ENCODE measurements at regions not wholly inside any gene's neighbourhood (a gene's known extent, or its start where the extent isn't known, plus 50 kb on each side); places are given as distances from the start of the nearest gene placed in this dataset.

DNA sequence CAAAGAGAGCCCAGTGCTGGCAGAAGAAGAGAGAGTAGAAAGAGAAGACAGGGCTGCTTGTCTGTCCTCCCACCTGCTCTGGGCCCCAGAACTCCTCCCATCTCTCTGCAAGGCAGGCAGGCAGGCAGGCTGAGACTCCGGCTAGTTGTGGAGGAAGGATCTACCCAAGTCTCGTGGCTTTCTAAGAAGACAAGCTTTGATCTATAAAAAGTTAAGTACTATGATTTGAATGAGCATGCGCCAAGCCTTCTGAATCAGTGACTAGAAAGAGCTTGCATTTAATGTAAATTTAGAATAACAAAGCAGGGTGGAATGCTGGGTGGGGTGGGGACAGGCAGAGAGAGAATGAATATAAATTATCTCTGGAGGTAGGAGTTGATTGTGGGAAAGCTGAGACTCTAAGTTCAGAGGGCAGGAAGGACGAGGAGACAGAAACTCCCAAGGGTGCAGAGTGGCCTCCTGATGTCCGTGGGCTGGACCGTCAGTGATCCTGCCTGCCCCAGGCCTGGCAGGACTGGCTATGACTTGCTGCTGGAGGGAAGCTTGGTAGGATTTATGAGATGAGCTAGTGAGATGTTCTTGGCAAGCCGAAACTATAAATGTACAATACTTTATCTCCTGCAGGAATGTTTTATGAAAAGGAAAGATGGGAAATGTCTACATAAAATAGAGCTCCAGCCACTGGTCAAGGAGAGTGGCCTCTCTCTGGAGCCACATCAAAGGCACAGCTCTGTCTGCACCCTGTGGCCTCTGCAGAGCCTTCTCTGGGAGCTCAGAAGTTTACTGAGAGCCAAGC, 447.5 kb downstream of the TNS1 start:
- no peaks in the 10 kb centered on the region for H3K27me3 ChIP-seq (ENCODE audit: insufficient read depth, low read depth)
- no peaks in the 10 kb centered on the region for H4K20me1 ChIP-seq (ENCODE audit: insufficient read depth)
- H3K9me3 ChIP-seq (ENCODE audit: insufficient read depth, low read depth), result no peaks in the 10 kb centered on the region
- H3K79me2 ChIP-seq (ENCODE audit: low read depth), result no peaks in the 10 kb centered on the region
- H3K4me2 ChIP-seq, result no peak overlapping the region
- ChIA-PET CTCF (no interaction called here), POLR2A (ENCODE audit: unreplicated experiment) (interaction anchor here (0.6 kb wide), 1 partner anchor 506 kb away, joined by 5 read pairs; no protein-coding TSS in a partner anchor)
- no peak overlapping the region for H2AFZ ChIP-seq
- no peaks in the 10 kb centered on the region for H3K36me3 ChIP-seq (ENCODE audit: low read depth)
- H3K4me1 ChIP-seq (replicated peaks; ENCODE audit: insufficient read depth), result no peaks in the 10 kb centered on the region
- H3K4me3 ChIP-seq, result no peak overlapping the region
- H3K27ac ChIP-seq, result no peak overlapping the region
- H3K9me2 ChIP-seq (ENCODE audit: insufficient read depth), result no peaks in the 10 kb centered on the region
- intact Hi-C loops (cut with micrococcal nuclease; ENCODE audit: unreplicated experiment), result no loop called here
- no peak for TF ChIP-seq CTCF (conservative IDR thresholded peaks at IDR 0.05)
- no peak for TF ChIP-seq EZH2 (IDR thresholded peaks at IDR 0.05; ENCODE audit: low read depth)
- H3F3A ChIP-seq (ENCODE audit: insufficient read depth, low read depth), result no peaks in the 10 kb centered on the region
- BruUV-seq (replicated peaks), result no TSS peak
- DNase-seq, result no peak

DNA sequence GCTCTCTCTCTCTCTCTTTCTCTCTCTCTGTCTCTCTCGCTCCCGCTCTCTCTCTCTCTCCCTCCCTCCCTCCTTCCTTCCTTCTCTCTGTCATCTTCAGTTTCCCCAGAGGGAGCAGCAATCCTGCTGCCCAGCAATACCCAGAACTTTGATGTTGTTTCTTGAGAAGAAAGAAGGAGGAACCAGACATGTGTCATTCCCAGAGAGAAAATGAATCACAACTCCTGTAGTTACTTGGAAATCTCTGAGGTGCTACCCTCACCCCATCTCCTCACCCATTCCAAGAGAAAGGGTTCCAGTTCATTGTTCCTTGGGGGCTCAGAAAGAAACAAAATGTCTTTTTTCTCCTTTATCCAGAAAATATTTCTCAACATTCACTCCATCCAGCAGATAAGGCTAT, 449.1 kb downstream of the TNS1 start:
- no peak overlapping the region for H2AFZ ChIP-seq
- H3K4me3 ChIP-seq, result no peak overlapping the region
- no peak for DNase-seq
- no TSS peak for BruUV-seq (replicated peaks)
- H3K27me3 ChIP-seq (ENCODE audit: insufficient read depth, low read depth), result no peaks in the 10 kb centered on the region
- intact Hi-C loops (cut with micrococcal nuclease; ENCODE audit: unreplicated experiment), result loop anchor here (5.0 kb wide), 1 partner anchor 99 kb away; no protein-coding TSS in a partner anchor
- H3K36me3 ChIP-seq (ENCODE audit: low read depth), result no peaks in the 10 kb centered on the region
- H3K27ac ChIP-seq, result no peak overlapping the region
- no peaks in the 10 kb centered on the region for H3K4me1 ChIP-seq (replicated peaks; ENCODE audit: insufficient read depth)
- H3K79me2 ChIP-seq (ENCODE audit: low read depth), result no peaks in the 10 kb centered on the region
- H3K9me2 ChIP-seq (ENCODE audit: insufficient read depth), result no peaks in the 10 kb centered on the region
- ChIA-PET POLR2A (ENCODE audit: unreplicated experiment) (no interaction called here), CTCF (no interaction called here)
- no peaks in the 10 kb centered on the region for H3F3A ChIP-seq (ENCODE audit: insufficient read depth, low read depth)
- H4K20me1 ChIP-seq (ENCODE audit: insufficient read depth), result no peaks in the 10 kb centered on the region
- TF ChIP-seq EZH2 (IDR thresholded peaks at IDR 0.05; ENCODE audit: low read depth) (no peak), CTCF (conservative IDR thresholded peaks at IDR 0.05) (no peak)
- H3K4me2 ChIP-seq, result no peak overlapping the region
- H3K9me3 ChIP-seq (ENCODE audit: insufficient read depth, low read depth), result no peaks in the 10 kb centered on the region

DNA sequence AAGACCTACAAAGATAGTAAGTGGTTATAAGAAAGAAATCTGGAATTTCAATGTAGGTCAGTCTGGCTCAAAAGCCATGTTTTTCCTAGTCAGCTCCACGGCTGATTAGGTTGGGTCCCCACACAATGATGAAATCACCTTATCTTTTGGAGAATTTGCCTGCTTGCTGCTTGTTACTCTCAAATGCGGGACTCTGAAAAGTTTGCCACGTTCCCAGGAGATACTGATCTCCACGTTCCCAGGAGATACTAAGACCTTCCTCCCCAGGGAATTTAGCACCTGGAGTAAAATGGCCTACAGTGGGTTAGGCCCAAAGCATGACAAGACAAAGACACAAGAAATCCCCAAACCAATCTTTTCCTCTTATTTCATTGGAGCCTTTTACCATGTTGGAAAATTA, 449.6 kb downstream of the TNS1 start:
- Histone ChIP-seq H3K27me3 (ENCODE audit: insufficient read depth, low read depth) (no peaks in the 10 kb centered on the region), H3K79me2 (ENCODE audit: low read depth) (no peaks in the 10 kb centered on the region), H3K36me3 (ENCODE audit: low read depth) (no peaks in the 10 kb centered on the region), H3F3A (ENCODE audit: insufficient read depth, low read depth) (no peaks in the 10 kb centered on the region), H4K20me1 (ENCODE audit: insufficient read depth) (no peaks in the 10 kb centered on the region), H3K4me1 (replicated peaks; ENCODE audit: insufficient read depth) (no peaks in the 10 kb centered on the region), H3K9me2 (ENCODE audit: insufficient read depth) (no peaks in the 10 kb centered on the region), H2AFZ (no peak overlapping the region), H3K27ac (no peak overlapping the region), H3K4me3 (no peak overlapping the region), H3K4me2 (no peak overlapping the region), H3K9me3 (ENCODE audit: insufficient read depth, low read depth) (no peaks in the 10 kb centered on the region)
- ChIA-PET POLR2A (ENCODE audit: unreplicated experiment) (no interaction called here), CTCF (no interaction called here)
- TF ChIP-seq CTCF (conservative IDR thresholded peaks at IDR 0.05), result no peak
- TF ChIP-seq EZH2 (IDR thresholded peaks at IDR 0.05; ENCODE audit: low read depth), result no peak
- DNase-seq, result no peak
- intact Hi-C loops (cut with micrococcal nuclease; ENCODE audit: unreplicated experiment), result loop anchor here (5.0 kb wide), 1 partner anchor 99 kb away; no protein-coding TSS in a partner anchor
- BruUV-seq (replicated peaks), result no TSS peak

Measured in PC-9 (cell line).